NCI-H526 (cell line): ENCODE measurements at regions not wholly inside any gene's neighbourhood (a gene's known extent, or its start where the extent isn't known, plus 50 kb on each side); places are given as distances from the start of the nearest gene placed in this dataset.

Experiments used
- DNase-seq, 2 experiments: peaks; one replicate each; lab custom pipeline; 2025; lab: John Stamatoyannopoulos, UW

DNA sequence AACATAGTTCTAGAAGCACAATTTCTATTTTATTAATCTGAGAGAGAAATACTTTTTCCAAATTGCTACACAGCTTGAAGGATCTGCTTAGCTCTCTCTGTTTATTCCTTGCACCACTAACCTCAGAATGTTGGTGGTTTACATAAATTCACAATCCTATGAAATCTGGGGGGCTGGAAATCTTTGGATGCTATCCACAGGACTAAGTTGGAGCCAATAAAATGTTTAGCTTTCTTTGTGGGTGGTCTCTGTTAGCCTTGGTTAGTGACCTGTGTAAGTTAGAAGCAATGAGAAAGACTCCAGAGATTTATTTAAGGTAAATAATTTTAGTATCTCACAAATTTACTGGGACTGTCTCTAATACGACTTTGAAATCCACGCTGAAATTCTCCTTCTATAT lies 418.1 kb downstream of the ADGRL2 start:
- DNase-seq = no peak

DNA sequence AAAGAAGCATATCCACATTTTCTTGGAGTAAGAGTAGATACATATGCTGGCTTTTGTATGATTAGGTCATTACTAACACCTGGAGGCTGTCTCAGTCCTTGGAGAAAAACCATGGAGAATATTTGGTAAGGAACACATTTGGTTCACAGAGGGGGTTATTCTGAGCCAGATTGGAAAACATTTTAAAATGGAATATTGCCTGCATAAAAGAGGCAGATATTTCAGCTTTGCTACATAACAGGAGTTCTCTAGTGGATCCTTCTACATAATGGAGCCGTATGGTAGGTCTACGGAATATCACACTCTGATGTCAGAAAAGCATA lies 415.1 kb downstream of the ADGRL2 start:
- no peak for DNase-seq

DNA sequence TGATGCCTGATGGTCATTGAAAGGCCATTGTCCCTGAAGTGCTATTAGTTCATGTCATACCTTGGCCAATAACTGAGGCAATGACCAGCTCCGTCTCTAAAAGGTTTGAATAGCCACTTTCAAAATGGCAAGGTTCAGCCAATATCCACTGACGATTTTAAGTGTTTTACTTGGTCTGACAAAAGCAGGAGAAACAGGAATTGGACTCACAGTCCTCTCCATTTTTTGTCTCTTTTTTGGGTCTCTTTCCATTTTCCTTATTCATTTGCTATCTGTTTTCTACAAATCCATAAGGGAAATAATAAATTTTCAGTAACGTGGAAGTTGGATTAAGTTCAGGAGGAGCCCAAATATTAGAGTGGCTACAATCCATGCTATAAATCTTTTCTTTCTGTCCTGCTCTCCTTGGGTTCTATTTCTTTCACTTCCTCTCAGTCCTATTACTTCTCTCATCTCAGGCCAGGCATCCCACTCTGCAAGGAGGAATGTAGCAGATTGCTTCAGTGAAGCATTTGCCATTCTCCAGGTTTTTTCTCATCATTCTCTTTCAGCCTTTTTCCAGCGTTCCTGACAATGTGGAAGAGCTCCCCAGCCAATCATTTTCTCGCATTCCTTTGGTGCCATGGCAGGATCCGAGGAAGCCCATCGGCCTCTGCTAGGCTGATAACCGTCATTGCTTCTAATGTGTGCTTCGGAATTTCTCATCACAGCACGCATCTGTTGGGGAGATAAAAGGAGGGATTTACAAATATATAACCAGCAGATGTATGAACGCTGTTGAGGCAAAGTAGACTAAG lies 414.5 kb downstream of the ADGRL2 start:
- DNase-seq = no peak

DNA sequence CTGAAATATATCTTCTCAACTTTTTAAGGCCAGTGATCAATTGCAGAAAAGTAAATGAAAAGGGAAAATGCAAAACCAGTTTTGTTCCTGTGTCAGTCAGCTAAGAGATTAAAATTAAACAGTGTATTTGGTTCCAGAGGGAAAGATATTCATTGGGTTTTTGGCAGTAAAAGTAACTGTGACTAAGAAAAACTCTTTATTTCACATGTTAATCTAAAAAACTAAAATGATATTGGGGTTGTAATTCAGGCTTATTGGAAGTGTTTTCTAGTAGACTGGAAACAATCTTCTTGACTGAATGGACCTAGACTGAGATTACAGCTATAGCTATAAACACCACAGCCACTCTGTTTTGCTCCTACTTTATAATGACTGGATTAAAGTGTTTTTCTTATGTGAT lies 413.9 kb downstream of the ADGRL2 start:
- DNase-seq = no peak

DNA sequence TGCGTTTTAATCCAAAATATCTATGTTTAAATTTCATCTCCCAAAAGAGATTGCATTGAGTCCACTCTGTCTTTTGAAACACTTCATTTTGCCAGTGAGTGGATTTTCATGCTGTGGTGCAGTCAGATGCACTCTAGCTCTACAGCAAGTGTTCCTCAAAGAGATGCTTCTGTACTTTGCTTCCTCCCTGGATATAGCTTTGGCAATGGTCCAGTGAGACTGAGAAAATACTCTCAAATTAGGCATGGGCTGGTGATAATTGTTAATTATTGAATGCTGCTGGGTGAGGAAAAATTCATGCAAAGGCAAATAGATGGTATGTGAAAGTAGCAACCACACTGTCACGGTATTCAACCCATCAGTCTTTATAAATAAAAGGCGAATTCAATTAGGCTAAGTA lies 396.9 kb downstream of the ADGRL2 start:
- no peak for DNase-seq

DNA sequence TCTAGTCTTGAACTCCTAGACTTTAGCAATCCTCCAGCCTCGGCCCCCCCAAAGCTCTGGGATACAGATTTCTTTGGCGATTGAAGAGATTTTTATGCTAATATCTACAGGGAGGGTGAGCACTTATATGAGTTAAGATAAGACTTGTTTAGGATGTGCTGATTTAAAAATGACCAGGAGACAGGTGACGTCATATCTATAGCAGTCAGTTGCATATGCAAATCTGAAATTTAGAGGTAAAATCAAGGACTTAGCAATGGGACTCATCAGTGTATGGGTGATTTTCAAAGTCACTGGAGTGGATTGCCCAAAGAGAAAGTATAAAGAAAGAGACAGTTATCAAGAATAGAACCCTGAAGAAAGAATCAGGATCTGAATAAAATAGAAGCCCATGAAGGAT lies 394.5 kb downstream of the ADGRL2 start:
- DNase-seq = no peak

DNA sequence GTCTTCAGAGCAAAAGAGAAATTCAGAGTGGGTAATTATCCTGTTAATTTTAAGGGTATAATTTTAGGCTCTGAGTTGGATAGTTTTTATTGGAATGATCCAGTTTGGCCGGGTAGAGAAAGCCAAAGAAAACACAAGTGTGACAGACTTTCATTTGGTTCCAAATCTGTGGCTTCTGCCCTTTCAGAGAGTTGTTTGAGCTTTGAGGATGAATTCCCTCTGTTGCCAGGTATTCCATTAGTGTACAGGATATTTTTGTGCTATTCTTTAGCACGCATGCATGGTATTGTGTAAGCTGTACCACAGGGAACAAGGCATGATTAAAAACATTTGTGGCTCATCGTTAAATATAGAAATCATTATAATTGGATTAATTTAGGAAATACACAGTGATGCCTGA lies 384.4 kb downstream of the ADGRL2 start:
- DNase-seq = no peak

DNA sequence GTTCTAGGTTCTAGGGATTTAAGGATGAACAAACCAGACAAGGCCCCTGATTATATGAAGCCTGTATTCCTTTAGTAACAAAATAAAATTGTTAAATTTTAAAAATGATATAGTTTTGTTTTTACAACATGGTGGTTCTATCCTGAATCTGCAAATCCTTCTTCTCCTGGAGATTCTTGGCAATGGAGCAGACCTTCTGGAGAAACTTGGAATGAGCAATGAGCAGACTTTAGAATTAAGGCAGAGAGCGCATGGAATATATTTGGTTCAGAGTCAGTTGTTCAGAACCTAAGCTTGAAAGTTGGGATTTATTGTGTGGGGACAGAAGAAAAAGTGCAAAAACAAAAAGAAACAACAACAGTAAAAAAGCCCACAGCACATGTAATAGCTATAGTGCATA lies 381.1 kb downstream of the ADGRL2 start:
- no peak for DNase-seq

DNA sequence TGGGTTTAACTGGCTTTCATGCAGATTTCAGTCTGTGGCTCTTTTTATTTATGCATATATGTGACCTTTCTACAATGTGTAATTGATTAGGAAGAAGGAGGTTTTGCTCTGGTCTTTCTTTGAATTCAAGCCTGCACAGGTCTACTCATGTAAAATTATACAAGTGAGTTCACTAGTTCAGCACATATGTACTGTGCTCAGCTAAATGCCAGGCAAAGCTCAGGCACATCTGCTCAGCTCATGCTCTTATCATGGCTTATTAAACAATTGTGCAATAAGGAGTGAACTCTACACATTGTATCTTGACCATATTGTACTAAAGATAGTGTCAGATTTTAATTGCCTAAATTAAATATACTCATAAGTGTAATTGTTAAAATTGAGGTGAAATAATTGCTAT lies 378.4 kb downstream of the ADGRL2 start:
- no peak for DNase-seq

DNA sequence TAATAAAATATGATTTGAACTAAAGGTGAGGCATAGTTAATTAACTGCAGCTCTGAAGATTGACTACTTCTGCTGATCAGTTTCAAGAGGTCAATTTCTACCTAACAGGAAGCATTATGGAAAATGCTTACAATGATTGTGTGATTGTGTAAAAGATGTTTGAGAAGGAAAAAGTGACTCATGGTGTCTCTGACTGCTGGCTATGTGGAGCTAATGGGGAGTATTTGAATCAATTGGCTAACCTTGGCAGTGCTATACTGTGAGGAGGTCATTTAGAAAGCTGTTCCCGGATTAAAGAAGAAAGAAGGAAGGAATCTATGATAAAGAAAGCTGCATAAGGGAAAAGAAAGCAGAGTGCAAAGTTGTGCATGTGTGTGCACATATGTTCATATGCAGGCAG lies 376.5 kb downstream of the ADGRL2 start:
- DNase-seq = no peak

DNA sequence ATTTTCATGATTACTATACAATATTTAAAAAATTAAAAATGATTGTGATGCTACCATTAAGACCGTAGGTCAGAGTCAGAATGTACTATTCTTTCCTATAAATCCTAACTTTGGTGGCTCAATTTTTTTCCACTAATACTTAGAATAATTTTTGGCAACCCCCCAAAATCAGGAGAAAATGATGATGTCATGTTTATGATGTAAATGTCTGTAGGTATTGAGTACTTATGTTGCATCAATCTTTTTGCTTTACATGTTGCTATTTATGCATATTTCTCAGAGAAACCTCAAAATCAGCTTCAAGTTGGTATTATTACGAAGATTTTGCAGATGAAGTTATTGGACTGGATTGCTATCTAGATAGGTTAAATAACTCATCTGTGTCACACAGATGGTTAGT lies 371.2 kb downstream of the ADGRL2 start:
- DNase-seq = no peak

DNA sequence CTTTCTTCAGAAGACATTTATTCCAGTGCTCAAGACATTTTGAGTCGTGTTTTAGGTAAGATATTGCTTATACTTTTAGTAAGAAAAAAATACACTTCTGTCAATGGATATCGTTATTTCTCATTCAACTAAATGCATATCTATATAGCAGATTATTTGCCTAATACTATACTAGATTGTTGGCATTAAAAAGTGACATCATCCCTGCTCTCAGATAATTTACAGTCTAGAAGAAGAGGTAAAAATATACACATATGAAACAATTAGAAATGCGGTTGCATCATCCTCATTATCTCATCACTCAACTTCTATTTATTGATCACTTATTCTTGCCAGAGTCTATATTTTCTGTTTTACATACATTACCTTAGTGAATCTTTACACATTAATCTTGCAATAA lies 367.7 kb downstream of the ADGRL2 start:
- no peak for DNase-seq

DNA sequence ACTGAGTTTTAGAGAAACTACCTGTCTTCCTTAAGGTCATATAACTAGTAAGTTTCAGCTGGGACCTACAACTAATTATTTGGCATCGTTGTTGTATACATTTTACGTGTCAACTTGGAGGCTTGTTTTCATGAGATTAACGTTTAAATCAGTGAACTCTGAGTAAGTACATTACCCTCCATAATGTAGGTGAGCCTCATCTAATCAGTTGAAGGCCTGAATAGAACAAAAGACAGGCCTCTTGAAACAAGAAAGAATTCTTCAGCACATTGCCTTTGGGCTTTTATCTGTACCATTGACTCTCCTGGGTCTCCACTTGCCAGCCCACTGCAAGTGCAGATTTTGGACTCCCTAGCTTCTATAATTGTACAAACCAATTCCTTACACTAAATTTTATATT lies 364.6 kb downstream of the ADGRL2 start:
- DNase-seq = no peak

DNA sequence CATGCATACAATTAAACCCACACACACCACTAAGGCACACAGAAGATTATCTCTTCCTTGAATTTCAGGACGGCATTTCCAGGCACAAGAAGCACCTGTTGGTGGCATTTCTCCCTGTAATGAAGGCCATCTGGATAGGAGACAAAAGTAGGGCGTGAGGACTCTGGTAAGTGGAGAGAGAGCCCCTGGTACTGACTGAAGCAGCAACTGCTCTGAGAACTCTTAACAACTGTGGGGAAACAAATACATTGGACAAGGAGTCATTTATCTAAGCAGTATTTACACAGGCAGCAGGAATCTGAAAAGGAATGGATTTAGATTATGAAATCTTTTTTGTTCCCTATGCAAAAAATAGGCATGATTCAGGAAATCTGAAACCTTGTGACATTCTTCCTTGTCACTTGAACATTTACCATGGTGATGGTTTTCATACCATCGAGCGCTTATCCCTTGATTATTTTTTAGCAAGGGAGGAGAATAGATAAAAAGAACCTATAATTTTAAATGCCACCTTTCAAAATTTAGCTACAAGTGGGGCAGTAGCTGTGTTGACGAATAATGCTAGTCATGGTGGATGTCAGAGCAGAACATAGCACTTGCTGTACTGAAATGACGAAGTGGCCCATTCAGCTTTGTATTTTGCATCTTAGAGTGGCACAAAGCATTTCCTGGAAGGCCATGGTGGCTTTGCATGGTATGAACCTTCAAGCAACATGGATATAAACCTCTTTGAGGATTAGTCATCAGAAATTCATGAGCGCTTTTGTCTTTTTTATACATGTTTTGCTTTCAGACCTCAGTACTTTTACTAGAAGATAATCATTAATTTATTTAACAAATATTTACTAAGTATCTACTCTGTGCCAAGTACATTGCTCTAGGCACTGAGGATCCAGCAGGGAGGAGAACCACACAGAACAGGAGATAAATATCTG lies 362.0 kb downstream of the ADGRL2 start:
- no peak for DNase-seq

DNA sequence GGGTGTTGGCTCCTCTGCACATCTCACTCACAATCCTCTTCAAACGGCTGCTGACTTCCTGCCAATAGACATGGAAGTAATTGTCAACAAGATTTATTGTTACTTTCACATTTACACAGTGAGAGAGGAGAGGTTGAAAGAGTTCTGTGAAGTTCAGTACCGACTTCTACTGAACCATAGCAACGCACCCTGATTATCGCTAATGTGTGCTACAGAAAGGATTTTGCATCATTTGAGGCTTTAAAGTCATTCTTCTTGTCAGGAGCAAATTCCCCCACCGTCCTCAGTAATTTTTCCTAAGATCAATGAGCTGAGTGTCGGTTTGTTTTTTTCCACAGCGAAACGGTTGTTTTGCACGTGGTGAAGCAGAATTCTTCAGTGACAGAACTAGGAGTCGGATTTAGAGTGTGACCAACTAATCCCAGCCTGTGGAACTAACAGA lies 361.0 kb downstream of the ADGRL2 start:
- no peak for DNase-seq

DNA sequence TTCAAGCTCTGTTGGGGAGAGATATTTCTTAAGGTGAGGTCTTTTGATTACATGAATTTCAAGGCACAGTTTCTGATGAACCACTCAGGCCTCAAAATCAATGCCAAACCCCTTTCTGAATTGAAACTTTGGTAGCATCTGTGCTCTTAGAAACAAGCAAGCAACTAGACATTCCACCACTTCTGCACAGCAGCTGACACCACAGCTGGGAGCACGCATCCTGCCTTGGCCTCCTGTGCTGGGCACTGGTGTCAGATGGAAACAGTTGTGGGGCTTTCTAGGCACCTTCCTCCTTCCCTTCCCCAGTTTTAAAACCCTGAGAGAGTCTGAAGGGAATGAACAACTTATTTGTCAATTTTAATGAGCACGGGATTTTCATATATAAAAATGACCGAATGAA lies 360.2 kb downstream of the ADGRL2 start:
- no peak for DNase-seq

DNA sequence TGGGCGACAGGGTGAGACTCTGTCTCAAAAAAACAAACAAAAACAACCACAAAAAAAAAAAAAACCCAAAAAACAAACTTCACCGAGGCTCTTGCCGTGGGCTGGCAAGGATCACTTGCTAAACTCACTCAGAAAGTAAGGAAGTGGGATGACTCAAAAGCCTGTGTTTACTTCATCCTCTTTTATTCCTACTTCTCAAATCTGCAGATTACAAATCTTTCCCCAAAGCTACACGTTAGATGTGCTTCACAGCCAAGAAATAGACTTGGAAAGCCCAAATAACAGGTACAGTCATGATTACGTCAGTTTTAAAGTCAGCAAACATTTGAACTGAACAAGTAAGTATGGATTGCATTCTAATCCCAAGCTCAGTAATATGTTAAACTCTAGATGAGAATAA lies 359.3 kb downstream of the ADGRL2 start:
- no peak for DNase-seq

DNA sequence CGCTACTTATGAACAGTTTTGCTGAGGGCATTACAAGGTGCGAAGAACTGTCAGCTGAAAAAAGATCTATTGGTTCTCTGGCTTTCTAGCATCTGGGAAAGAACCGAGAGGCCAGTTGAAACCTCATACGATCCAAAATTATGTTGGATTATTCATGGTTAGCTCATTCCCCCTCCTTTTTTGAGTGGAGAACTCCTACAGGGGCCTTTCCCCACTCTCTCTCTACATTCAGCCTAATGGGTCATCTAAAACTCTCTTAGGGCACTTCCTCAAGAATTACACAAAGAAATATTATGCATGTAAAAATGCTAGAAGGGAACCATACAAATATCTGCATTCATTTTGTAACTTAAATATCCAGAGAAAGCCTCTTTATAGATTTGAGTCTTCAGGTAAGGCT lies 358.2 kb downstream of the ADGRL2 start:
- no peak for DNase-seq

DNA sequence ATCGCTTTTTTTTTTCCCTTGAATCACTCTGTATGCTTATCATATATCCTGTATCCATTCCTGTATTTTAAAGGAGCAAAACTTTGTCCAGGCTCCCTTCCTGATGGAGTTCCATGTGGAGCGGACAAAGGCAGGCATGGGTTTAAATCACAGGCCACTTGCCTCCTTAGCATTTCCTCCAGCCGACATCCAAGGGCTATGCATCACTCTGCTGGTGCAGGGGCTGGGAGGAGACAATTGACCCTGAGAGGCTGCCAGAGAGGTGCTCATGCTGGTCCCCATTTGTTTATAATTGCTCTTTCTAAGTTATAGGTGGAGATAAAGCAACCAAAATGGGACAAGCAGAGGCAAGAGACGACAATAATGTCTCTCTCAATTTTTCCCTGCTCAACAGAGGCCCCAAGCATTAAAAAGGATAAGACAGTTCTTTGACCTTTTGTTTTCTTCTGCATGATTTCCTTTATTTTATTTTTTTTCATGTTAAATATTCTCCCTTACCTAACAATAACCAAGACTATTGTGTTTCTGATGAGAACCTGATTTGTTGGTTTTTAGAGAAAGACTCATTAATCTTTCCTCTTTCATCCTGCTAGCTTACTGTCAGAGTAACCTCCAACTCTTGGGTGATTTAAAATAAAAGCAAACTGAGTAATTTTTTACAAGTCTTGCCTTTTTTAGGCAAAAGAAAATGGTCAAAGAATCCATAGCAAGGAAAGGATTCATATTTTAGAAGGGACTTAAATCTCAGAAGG lies 353.7 kb downstream of the ADGRL2 start:
- no peak for DNase-seq

DNA sequence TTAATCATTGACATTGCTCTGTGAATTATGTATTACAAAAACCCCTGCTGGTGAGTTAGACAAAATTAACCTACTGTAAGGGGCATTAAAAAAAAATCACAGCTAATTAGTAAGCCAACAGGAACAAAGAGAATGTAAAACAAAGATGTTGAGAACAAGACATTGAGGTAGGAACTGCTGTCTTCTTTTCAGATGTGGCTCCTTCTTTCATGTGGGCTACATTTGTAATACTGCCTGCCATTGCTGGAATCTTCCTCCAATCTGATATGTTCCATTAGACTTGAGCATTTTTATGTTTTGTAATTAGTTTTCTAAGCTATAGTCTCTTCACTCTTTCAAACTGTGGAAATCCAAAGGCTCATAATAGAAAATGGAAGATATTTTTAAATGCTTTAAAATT lies 353.0 kb downstream of the ADGRL2 start:
- no peak for DNase-seq

DNA sequence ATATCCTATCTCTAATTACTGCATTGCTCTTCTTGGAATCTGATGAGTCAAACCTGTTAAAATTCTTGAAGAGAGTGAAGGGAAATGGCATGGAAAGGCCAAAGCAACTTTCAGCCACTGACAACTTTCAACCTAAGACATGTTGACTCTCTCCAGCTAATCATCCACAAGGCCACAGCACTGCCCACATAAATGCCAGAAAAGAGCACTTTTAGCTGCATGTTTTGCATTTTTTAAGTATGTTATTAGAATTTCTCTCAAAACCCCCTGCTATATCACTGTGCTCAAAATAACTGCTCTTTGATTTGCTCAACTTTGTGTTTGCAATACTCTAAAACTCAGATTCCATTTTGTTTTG lies 352.5 kb downstream of the ADGRL2 start:
- no peak for DNase-seq

DNA sequence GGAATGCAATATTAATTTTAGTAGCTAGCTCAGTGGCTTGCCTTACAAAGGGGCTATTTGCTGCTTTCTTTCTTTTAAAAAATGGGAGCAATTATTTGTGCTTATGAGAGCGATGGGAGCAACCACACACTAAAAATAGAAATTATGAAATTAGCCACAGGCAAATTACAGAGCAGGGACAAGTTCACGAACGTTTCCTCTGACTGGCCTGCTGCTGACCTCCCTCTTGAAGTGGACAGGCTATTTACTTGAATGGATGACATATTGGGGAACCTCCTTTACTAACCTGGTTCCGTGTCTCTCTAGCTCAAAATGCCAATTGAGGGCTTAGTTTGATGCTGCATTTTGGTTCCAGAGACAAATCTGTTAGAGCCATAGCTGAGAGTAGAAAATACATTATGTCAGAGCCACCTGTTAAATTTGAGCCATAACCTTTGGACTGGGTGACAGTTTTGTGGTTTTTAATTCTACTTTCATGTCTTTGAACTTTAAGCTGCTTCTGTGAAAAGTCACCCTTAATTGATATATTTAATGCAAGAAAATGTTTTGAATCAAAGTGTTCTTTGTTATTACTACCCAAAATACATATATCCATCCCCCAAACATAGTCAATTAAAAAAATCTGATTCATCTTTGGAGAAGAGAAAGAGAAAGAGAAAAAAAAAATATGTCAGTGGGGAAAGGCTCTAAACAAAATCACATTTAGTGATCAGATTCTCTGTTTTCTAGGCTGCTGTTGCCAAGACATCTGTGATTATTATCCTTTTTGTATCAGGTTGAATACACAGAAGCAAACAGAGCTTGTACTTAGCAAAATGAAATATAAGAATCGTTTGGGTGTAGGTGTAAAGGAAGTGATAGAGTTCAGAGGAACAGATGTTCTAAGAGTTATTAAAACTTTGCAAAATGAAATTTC lies 351.9 kb downstream of the ADGRL2 start:
- DNase-seq = no peak
